AG04449 (cell line): ENCODE measurements at regions not wholly inside any gene's neighbourhood (a gene's known extent, or its start where the extent isn't known, plus 50 kb on each side); places are given as distances from the start of the nearest gene placed in this dataset.

Source experiments
- CTCF ChIA-PET: fragments of 350-600 bp; formaldehyde crosslinking; extraction: SDS; loops from one replicate; lab custom pipeline; 2021; ENCODE audit warnings: antibody characterized with exemption; lab: Yijun Ruan, JAX
- POLR2A ChIA-PET: fragments of 400-600, 350-600 bp; formaldehyde crosslinking; extraction: SDS; loops from one replicate; lab custom pipeline; 2020; ENCODE audit warnings: antibody characterized with exemption, inconsistent platforms; lab: Yijun Ruan, JAX
- DNase-seq: peaks from one replicate; pipeline ENCODE4 v3.0.0-alpha.2; 2010; ENCODE audit warnings: low read depth, low spot score
- H3K4me3 ChIP-seq: 2 replicates; pipeline ENCODE4 v1.5.1; 2011; ENCODE audit warnings: low read depth, mild to moderate bottlenecking, control low read depth, low read length
- CTCF ChIP-seq: IDR thresholded peaks from one replicate; pipeline ENCODE4 v1.5.1; 2011; ENCODE audit warnings: mild to moderate bottlenecking, moderate library complexity, low read length, control low read depth, inconsistent platforms; ENCODE audit not compliant: insufficient read depth; ENCODE audit errors: missing control alignments

GRCh38 chr2:209371407-209371806 is 52.4 kb upstream of the MAP2 start:
- ChIA-PET CTCF (no interaction called here), POLR2A (no interaction called here)
- no peak for DNase-seq
- H3K4me3 ChIP-seq: no peak overlapping the region
- no peak for TF ChIP-seq CTCF
